Trophoblast cell (in vitro differentiated cells and primary cell): ENCODE measurements at regions not wholly inside any gene's neighbourhood (a gene's known extent, or its start where the extent isn't known, plus 50 kb on each side); places are given as distances from the start of the nearest gene placed in this dataset.
A peak's percentile ranks its signal among the peaks of the same experiment; 100 is the strongest.

Experiments used
- DNase-seq, 2 donors: peaks; one replicate each; pipeline ENCODE4 v3.0.0-alpha.2; 2016
- H2AFZ ChIP-seq: 2 replicates; pipeline ENCODE4 v1.6.1; 2013; ENCODE audit warnings: low read length, moderate library complexity, mild to moderate bottlenecking; ENCODE audit not compliant: insufficient read depth, poor library complexity
- H2AK5ac ChIP-seq: 2 replicates; pipeline ENCODE4 v1.6.1; 2013; ENCODE audit warnings: mild to moderate bottlenecking, low read length
- H2BK120ac ChIP-seq: 2 replicates; pipeline ENCODE4 v1.6.1; 2013; ENCODE audit warnings: low read length, mild to moderate bottlenecking, moderate library complexity; ENCODE audit not compliant: insufficient read depth, poor library complexity
- H2BK12ac ChIP-seq: 2 replicates; pipeline ENCODE4 v1.6.1; 2013; ENCODE audit warnings: mild to moderate bottlenecking, low read length, moderate library complexity
- H2BK5ac ChIP-seq: 2 replicates; pipeline ENCODE4 v1.6.1; 2013; ENCODE audit warnings: low read length, low read depth, moderate library complexity, mild to moderate bottlenecking; ENCODE audit not compliant: poor library complexity
- H3K14ac ChIP-seq: 2 replicates; pipeline ENCODE4 v1.6.1; 2013; ENCODE audit warnings: mild to moderate bottlenecking, low read length
- H3K18ac ChIP-seq: 2 replicates; pipeline ENCODE4 v1.6.1; 2013; ENCODE audit warnings: mild to moderate bottlenecking, low read length
- H3K23ac ChIP-seq: 2 replicates; pipeline ENCODE4 v1.6.1; 2013; ENCODE audit warnings: low read length
- H3K27ac ChIP-seq: 2 replicates; pipeline ENCODE4 v1.5.1; 2013; ENCODE audit warnings: low read depth, mild to moderate bottlenecking, inconsistent platforms, low read length, moderate library complexity
- H3K27me3 ChIP-seq: 2 replicates; pipeline ENCODE4 v1.6.1; 2013; ENCODE audit warnings: inconsistent platforms, mild to moderate bottlenecking, low read length, moderate library complexity; ENCODE audit not compliant: insufficient read depth
- H3K36me3 ChIP-seq, 2 experiments: 1 replicate in 1 of 2; 2 replicates in 1 of 2; pipeline ENCODE4 v1.6.1; 2013; ENCODE audit warnings: low read length in 2 of 2, mild to moderate bottlenecking in 2 of 2, moderate library complexity in 1 of 2; ENCODE audit not compliant: insufficient read depth in 2 of 2, control insufficient read depth in 1 of 2
- H3K4ac ChIP-seq: 2 replicates; pipeline ENCODE4 v1.6.1; 2013; ENCODE audit warnings: low read depth, mild to moderate bottlenecking, low read length, moderate library complexity
- H3K4me1 ChIP-seq, 2 experiments: 1 replicate in 1 of 2; 2 replicates in 1 of 2; pipeline ENCODE4 v1.6.1; 2013; ENCODE audit warnings: low read length in 2 of 2, mild to moderate bottlenecking in 2 of 2, moderate library complexity in 1 of 2; ENCODE audit not compliant: insufficient read depth in 2 of 2, control insufficient read depth in 1 of 2
- H3K4me2 ChIP-seq: 2 replicates; pipeline ENCODE4 v1.6.1; 2013; ENCODE audit warnings: inconsistent platforms, mild to moderate bottlenecking, low read length, moderate library complexity
- H3K4me3 ChIP-seq: 2 replicates; pipeline ENCODE4 v1.5.1; 2013; ENCODE audit warnings: mild to moderate bottlenecking, low read depth, low read length, inconsistent platforms
- H3K79me1 ChIP-seq: one replicate; pipeline ENCODE4 v1.6.1; 2013; ENCODE audit warnings: low read length
- H3K79me2 ChIP-seq: 2 replicates; pipeline ENCODE4 v1.6.1; 2013; ENCODE audit warnings: low read length, mild to moderate bottlenecking; ENCODE audit not compliant: control insufficient read depth, insufficient read depth, poor library complexity
- H3K9ac ChIP-seq: 2 replicates; pipeline ENCODE4 v1.6.1; 2013; ENCODE audit warnings: mild to moderate bottlenecking, low read length
- H3K9me3 ChIP-seq: 2 replicates; pipeline ENCODE4 v1.6.1; 2013; ENCODE audit warnings: low read depth, mild to moderate bottlenecking, control low read depth, inconsistent platforms, low read length; ENCODE audit not compliant: insufficient read depth
- H4K12ac ChIP-seq: 2 replicates; pipeline ENCODE4 v1.6.1; 2013; ENCODE audit warnings: low read depth, mild to moderate bottlenecking, low read length, moderate library complexity
- H4K8ac ChIP-seq: 2 replicates; pipeline ENCODE4 v1.6.1; 2013; ENCODE audit warnings: low read depth, mild to moderate bottlenecking, low read length, moderate library complexity
- H4K91ac ChIP-seq: one replicate; pipeline ENCODE4 v1.6.1; 2013; ENCODE audit warnings: low read depth, mild to moderate bottlenecking, low read length, moderate library complexity
- WGBS: extraction: QIAGEN DNeasy Blood & Tissue Kit; methylation state at CpG from one replicate; pipeline ENCODE4 v1.1.7; 2013; ENCODE audit warnings: missing lambda C conversion rate; ENCODE audit not compliant: insufficient read length, insufficient coverage; ENCODE audit errors: extremely low coverage; 5-methylcytosine and 5-hydroxymethylcytosine counted together

GRCh38 chr11:38538866-38539680 is 1941.0 kb upstream of the RAG2 start:
- Histone ChIP-seq H2BK5ac (no peak overlapping the region), H3K27me3 (no peaks in the 10 kb centered on the region), H3K18ac (no peak overlapping the region), H3K79me2 (no peaks in the 10 kb centered on the region), H3K23ac (no peak overlapping the region), H3K4me1 (no peaks in the 10 kb centered on the region), H3K4me3 (no peak overlapping the region), H3K27ac (no peak overlapping the region), H3K14ac (no peak overlapping the region), H2BK12ac (no peak overlapping the region), H4K91ac (no peak overlapping the region), H4K8ac (no peak overlapping the region), H2AFZ (no peak overlapping the region), H3K4me2 (no peak overlapping the region), H3K9me3 (no peaks in the 10 kb centered on the region), H3K9ac (no peak overlapping the region), H2AK5ac (no peak overlapping the region), H3K4ac (no peak overlapping the region), H4K12ac (no peak overlapping the region), H3K36me3 (no peaks in the 10 kb centered on the region), H2BK120ac (no peak overlapping the region), H3K79me1 (no peaks in the 10 kb centered on the region)
- no peak for DNase-seq
- no CpG with 5 or more reads among the region's 6 CpGs for WGBS

GRCh38 chr11:38530226-38530625 is 1932.2 kb upstream of the RAG2 start:
- DNase-seq, result peak in 1 of 2 donors; percentile 18
- Histone ChIP-seq H3K23ac (no peak overlapping the region), H4K91ac (no peak overlapping the region), H4K12ac (no peak overlapping the region), H3K18ac (no peak overlapping the region), H3K4me2 (no peak overlapping the region), H3K9ac (no peak overlapping the region), H3K4me3 (no peak overlapping the region), H2BK5ac (no peak overlapping the region), H2AK5ac (no peak overlapping the region), H3K36me3 (no peaks in the 10 kb centered on the region), H3K79me1 (no peaks in the 10 kb centered on the region), H3K4ac (no peak overlapping the region), H2BK120ac (no peak overlapping the region), H2AFZ (no peak overlapping the region), H4K8ac (no peak overlapping the region), H3K9me3 (no peaks in the 10 kb centered on the region), H3K27me3 (no peaks in the 10 kb centered on the region), H2BK12ac (no peak overlapping the region), H3K4me1 (no peaks in the 10 kb centered on the region), H3K79me2 (no peaks in the 10 kb centered on the region), H3K27ac (no peak overlapping the region), H3K14ac (no peak overlapping the region)
- WGBS, result no CpG with 5 or more reads among the region's 2 CpGs

GRCh38 chr11:38524945-38525344 is 1926.9 kb upstream of the RAG2 start:
- no peaks in the 10 kb centered on the region for H3K9me3 ChIP-seq
- H3K27ac ChIP-seq, result no peak overlapping the region
- H3K36me3 ChIP-seq, result no peaks in the 10 kb centered on the region
- no peak overlapping the region for H3K18ac ChIP-seq
- no peak overlapping the region for H4K91ac ChIP-seq
- no peak overlapping the region for H3K4me3 ChIP-seq
- no peak overlapping the region for H2BK5ac ChIP-seq
- no peaks in the 10 kb centered on the region for H3K4me1 ChIP-seq
- H3K9ac ChIP-seq, result no peak overlapping the region
- H3K4ac ChIP-seq, result no peak overlapping the region
- WGBS, result no CpG with 5 or more reads among the region's 1 CpG
- no peak overlapping the region for H4K8ac ChIP-seq
- no peaks in the 10 kb centered on the region for H3K27me3 ChIP-seq
- no peak overlapping the region for H2BK120ac ChIP-seq
- no peak overlapping the region for H2BK12ac ChIP-seq
- no peak overlapping the region for H2AFZ ChIP-seq
- DNase-seq, result no peak
- no peaks in the 10 kb centered on the region for H3K79me1 ChIP-seq
- H3K14ac ChIP-seq, result no peak overlapping the region
- no peaks in the 10 kb centered on the region for H3K79me2 ChIP-seq
- H4K12ac ChIP-seq, result no peak overlapping the region
- H3K4me2 ChIP-seq, result no peak overlapping the region
- no peak overlapping the region for H3K23ac ChIP-seq
- H2AK5ac ChIP-seq, result no peak overlapping the region

GRCh38 chr11:38517991-38518390 is 1920.0 kb upstream of the RAG2 start:
- H2AK5ac ChIP-seq, result no peak overlapping the region
- no peak overlapping the region for H2AFZ ChIP-seq
- no CpG with 5 or more reads among the region's 5 CpGs for WGBS
- no peak overlapping the region for H3K14ac ChIP-seq
- H3K9ac ChIP-seq, result no peak overlapping the region
- H4K91ac ChIP-seq, result no peak overlapping the region
- H3K36me3 ChIP-seq, result no peaks in the 10 kb centered on the region
- H3K27ac ChIP-seq, result no peak overlapping the region
- no peaks in the 10 kb centered on the region for H3K27me3 ChIP-seq
- no peak overlapping the region for H3K4ac ChIP-seq
- H3K4me2 ChIP-seq, result no peak overlapping the region
- H2BK5ac ChIP-seq, result no peak overlapping the region
- no peaks in the 10 kb centered on the region for H3K4me1 ChIP-seq
- no peaks in the 10 kb centered on the region for H3K79me1 ChIP-seq
- no peak overlapping the region for H3K23ac ChIP-seq
- H3K4me3 ChIP-seq, result no peak overlapping the region
- H2BK12ac ChIP-seq, result no peak overlapping the region
- H4K12ac ChIP-seq, result no peak overlapping the region
- H3K18ac ChIP-seq, result no peak overlapping the region
- H3K79me2 ChIP-seq, result no peaks in the 10 kb centered on the region
- no peak for DNase-seq
- H2BK120ac ChIP-seq, result no peak overlapping the region
- no peak overlapping the region for H4K8ac ChIP-seq
- H3K9me3 ChIP-seq, result peaks cover 1% of the 10 kb centered on the region
